GM12878 (cell line): ENCODE measurements at regions not wholly inside any gene's neighbourhood (a gene's known extent, or its start where the extent isn't known, plus 50 kb on each side); places are given as distances from the start of the nearest gene placed in this dataset.

Source experiments
- ATAC-seq: fragments of 200-7000 bp; cut with Tn5 transposase; 3 replicates; pipeline ENCODE4 v1.9.1; 2020; ENCODE audit warnings: mild to moderate bottlenecking, moderate library complexity
- BruUV-seq: library from RNA; stranded (reverse); fragments of 400-500 nt; replicated peaks from 2 replicates; lab custom pipeline; 2021; lab: Mats Ljungman, UMichigan
- CTCF ChIA-PET: fragments of 300-600 bp; sonication (Branson Sonifier 250); formaldehyde crosslinking; extraction: SDS; loops from one replicate; lab custom pipeline; 2021; ENCODE audit warnings: inconsistent platforms; lab: Yijun Ruan, JAX
- POLR2A ChIA-PET: fragments of 350-600 bp; formaldehyde crosslinking; extraction: SDS; loops from one replicate; lab custom pipeline; 2021; ENCODE audit warnings: inconsistent platforms; lab: Charles Lee
- RAD21 ChIA-PET: fragments of 300-600 bp; sonication (Branson Sonifier 250); formaldehyde crosslinking; loops from one replicate; lab custom pipeline; 2023; ENCODE audit warnings: antibody characterized with exemption; ENCODE audit not compliant: unreplicated experiment; lab: Charles Lee
- SMC1A ChIA-PET: fragments of 300-600 bp; sonication (Branson Sonifier 250); formaldehyde crosslinking; loops from one replicate; lab custom pipeline; 2023; ENCODE audit not compliant: unreplicated experiment, uncharacterized antibody; lab: Charles Lee
- DNase-seq: peaks from one replicate; pipeline ENCODE4 v3.0.0-alpha.2; 2011; ENCODE audit warnings: low read depth, low spot score
- FAIRE-seq: peaks from 3 replicates; lab custom pipeline; 2011; peaks lifted over from hg19 to GRCh38; lab: Jason Lieb, UNC
- H2AFZ ChIP-seq: 2 replicates; pipeline ENCODE4 v1.6.0; 2011; ENCODE audit warnings: low read depth, low read length, control low read depth; ENCODE audit not compliant: control insufficient read depth
- H3K27ac ChIP-seq: 2 replicates; pipeline ENCODE4 v1.5.1; 2011; ENCODE audit warnings: control low read depth; ENCODE audit not compliant: control insufficient read depth, insufficient read depth
- H3K27me3 ChIP-seq, 2 experiments: replicated peaks in 1 of 2; 2 replicates each; pipeline versions ENCODE4 v1.6.0 to v1.6.1; 2011; ENCODE audit warnings: low read length in 1 of 2; ENCODE audit not compliant: control insufficient read depth in 2 of 2, insufficient read depth in 2 of 2
- H3K36me3 ChIP-seq, 2 experiments: 2 replicates each; pipeline ENCODE4 v1.5.1; 2011; ENCODE audit warnings: low read length in 1 of 2; ENCODE audit not compliant: control insufficient read depth in 2 of 2, insufficient read depth in 2 of 2
- H3K4me1 ChIP-seq: 2 replicates; pipeline ENCODE4 v1.6.1; 2011; ENCODE audit warnings: mild to moderate bottlenecking, low read length, moderate library complexity, mixed read lengths; ENCODE audit not compliant: control insufficient read depth, insufficient read depth
- H3K4me2 ChIP-seq: 2 replicates; pipeline ENCODE4 v1.6.0; 2011; ENCODE audit warnings: control low read depth; ENCODE audit not compliant: control insufficient read depth, insufficient read depth
- H3K4me3 ChIP-seq: fragments of 200-600 bp; sonication (generic); 2 replicates; pipeline ENCODE4 v1.5.1; 2016
- H3K79me2 ChIP-seq: 2 replicates; pipeline ENCODE4 v1.6.0; 2011; ENCODE audit warnings: low read length; ENCODE audit not compliant: control insufficient read depth, insufficient read depth
- H3K9ac ChIP-seq: 2 replicates; pipeline ENCODE4 v1.8.0; 2011; ENCODE audit warnings: low read length, control low read depth, mixed read lengths; ENCODE audit not compliant: control insufficient read depth, insufficient read depth
- H3K9me3 ChIP-seq: replicated peaks from 3 replicates; pipeline ENCODE4 v1.5.1; 2011; ENCODE audit warnings: mild to moderate bottlenecking, low read length; ENCODE audit not compliant: control insufficient read depth, insufficient read depth
- H4K20me1 ChIP-seq: 2 replicates; pipeline ENCODE4 v1.6.0; 2011; ENCODE audit not compliant: control insufficient read depth, insufficient read depth
- CBX3 ChIP-seq: fragments of 200-600 bp; sonication (generic); IDR thresholded peaks from 2 replicates; pipeline ENCODE4 v1.6.1; 2016; ENCODE audit warnings: low read depth, borderline replicate concordance
- HDAC6 ChIP-seq: fragments of 200-600 bp; sonication (generic); IDR thresholded peaks from one replicate; pipeline ENCODE4 v1.8.0; 2017; ENCODE audit warnings: antibody characterized with exemption; ENCODE audit not compliant: unreplicated experiment
- IKZF1 ChIP-seq: fragments of 450-650 bp; conservative IDR thresholded peaks from 2 replicates; pipeline ENCODE4 v1.6.1; 2017; ENCODE audit warnings: antibody characterized with exemption, mild to moderate bottlenecking
- PAX8 ChIP-seq: fragments of 450-650 bp; IDR thresholded peaks from 2 replicates; pipeline ENCODE4 v1.6.1; 2017; ENCODE audit warnings: mild to moderate bottlenecking, moderate library complexity
- SMAD1 ChIP-seq: fragments of 450-650 bp; IDR thresholded peaks from 2 replicates; pipeline ENCODE4 v1.6.1; 2018; ENCODE audit warnings: mild to moderate bottlenecking, low read depth; ENCODE audit not compliant: partially characterized antibody
- SMC3 ChIP-seq: IDR thresholded peaks from 2 replicates; pipeline ENCODE4 v1.6.1; 2011; ENCODE audit warnings: low read length, improper control_type of control experiment, borderline replicate concordance
- SRF ChIP-seq, 2 experiments: IDR thresholded peaks; 2 replicates each; pipeline ENCODE4 v1.6.1; 2011; ENCODE audit warnings: low read depth in 2 of 2, low read length in 2 of 2, mild to moderate bottlenecking in 1 of 2, moderate library complexity in 1 of 2
- TBL1XR1 ChIP-seq: IDR thresholded peaks from 2 replicates; pipeline ENCODE4 v1.6.1; 2012; ENCODE audit warnings: low read depth, low read length, improper control_type of control experiment
- ZNF274 ChIP-seq: IDR thresholded peaks from one replicate; pipeline ENCODE4 v1.8.0; 2011; ENCODE audit not compliant: insufficient read length, insufficient read depth
- WGBS: methylation state at CpG from one replicate; pipeline ENCODE4 v1.1.6; 2016; ENCODE audit warnings: low lambda C conversion rate; ENCODE audit not compliant: insufficient replicate concordance, insufficient coverage; ENCODE audit errors: missing lambda C conversion rate; 5-methylcytosine and 5-hydroxymethylcytosine counted together
- in situ Hi-C: fragments of 300-500 bp; cut with MboI; formaldehyde crosslinking; loops from 9 replicates; pipeline ENCODE4 v1.14.3; 2018; ENCODE audit warnings: mixed read lengths
- intact Hi-C: fragments of 100-400 bp; cut with micrococcal nuclease; formaldehyde crosslinking; loops from one replicate; pipeline ENCODE4 v1.14.2; 2022; ENCODE audit not compliant: unreplicated experiment
- TF ChIP-seq, protein P1 (sequence below): fragments of 150-350 bp; IDR thresholded peaks from 2 replicates; pipeline ENCODE4 v1.6.1; 2016; ENCODE audit warnings: low read depth, low read length
- TF ChIP-seq, protein P2 (sequence below), 3 experiments: IDR thresholded peaks in 2 of 3; conservative IDR thresholded peaks in 1 of 3; 2 replicates each; pipeline ENCODE4 v1.5.1; 2011; ENCODE audit warnings: low read depth in 3 of 3, low read length in 3 of 3, mild to moderate bottlenecking in 3 of 3, control low read depth in 2 of 3, moderate library complexity in 2 of 3, inconsistent platforms in 1 of 3, mixed read lengths in 1 of 3; ENCODE audit not compliant: control insufficient read depth in 2 of 3, insufficient read depth in 1 of 3; ENCODE audit errors: extremely low read depth in 1 of 3
- TF ChIP-seq, protein P3 (sequence below): fragments of 150-350 bp; IDR thresholded peaks from 2 replicates; pipeline ENCODE4 v1.6.1; 2014; ENCODE audit warnings: mild to moderate bottlenecking, low read depth, low read length
- TF ChIP-seq, protein P4 (sequence below): fragments of 450-650 bp; IDR thresholded peaks from 2 replicates; pipeline ENCODE4 v1.6.1; 2014; ENCODE audit warnings: mild to moderate bottlenecking

DNA sequence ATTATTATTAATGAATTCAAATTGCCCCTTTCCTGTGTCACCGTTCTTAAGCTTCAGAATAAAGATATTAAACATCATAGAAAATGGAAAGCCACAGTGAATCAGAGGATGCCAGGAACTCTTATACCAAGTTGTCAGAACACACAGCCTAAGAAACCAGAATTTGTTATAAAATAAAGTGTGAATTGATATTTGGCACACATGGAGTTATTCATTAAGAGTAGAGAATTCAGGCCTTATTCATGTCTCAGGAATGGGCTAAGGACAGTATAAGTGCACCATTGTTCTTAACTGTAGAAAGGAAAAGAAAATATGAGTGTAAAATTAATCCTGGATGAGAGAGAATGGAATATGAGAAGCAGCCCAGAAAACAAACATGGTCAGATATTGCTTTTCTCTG is 86.7 kb upstream of the ATP8B1 start:
- Histone ChIP-seq H3K9me3 (peaks cover 9% of the 10 kb centered on the region; the same call in 2 of the 3 replicates), H3K36me3 (no peaks in the 10 kb centered on the region), H2AFZ (no peak overlapping the region), H3K79me2 (no peaks in the 10 kb centered on the region), H4K20me1 (no peaks in the 10 kb centered on the region), H3K27ac (no peak overlapping the region), H3K9ac (no peak overlapping the region), H3K4me3 (no peak overlapping the region), H3K4me2 (no peak overlapping the region), H3K27me3 (no peaks in the 10 kb centered on the region), H3K4me1 (peaks cover 8% of the 10 kb centered on the region)
- ChIA-PET RAD21 (no interaction called here), CTCF (interaction anchor here (1.0 to 3.1 kb wide), 2 partner anchors 8 to 154 kb away, joined by 3 to 17 read pairs; no protein-coding TSS in a partner anchor), POLR2A (no interaction called here), SMC1A (interaction anchor here (0.9 kb wide), 1 partner anchor 294 kb away, joined by 4 read pairs; no protein-coding TSS in a partner anchor)
- FAIRE-seq (no peak), DNase-seq (no peak), ATAC-seq (no peak)
- BruUV-seq, result no TSS peak
- 86% methylated on average over 1 of the region's 1 CpG for WGBS
- intact Hi-C loops, result loop anchor here (10.0 kb wide), 1 partner anchor 875 kb away; no protein-coding TSS in a partner anchor
- in situ Hi-C loops, result loop anchor here (10.0 kb wide), 1 partner anchor 235 kb away; no protein-coding TSS in a partner anchor
- TF ChIP-seq TBL1XR1 (no peak), PAX8 (no peak), ZNF274 (no peak), CBX3 (no peak), SRF (IDR thresholded peaks at IDR 0.05; ENCODE audit: low read depth in 2 of 2, low read length in 2 of 2) (no peak), SMAD1 (no peak), HDAC6 (no peak), IKZF1 (no peak), SMC3 (no peak)
- TF ChIP-seq, protein P1, sequence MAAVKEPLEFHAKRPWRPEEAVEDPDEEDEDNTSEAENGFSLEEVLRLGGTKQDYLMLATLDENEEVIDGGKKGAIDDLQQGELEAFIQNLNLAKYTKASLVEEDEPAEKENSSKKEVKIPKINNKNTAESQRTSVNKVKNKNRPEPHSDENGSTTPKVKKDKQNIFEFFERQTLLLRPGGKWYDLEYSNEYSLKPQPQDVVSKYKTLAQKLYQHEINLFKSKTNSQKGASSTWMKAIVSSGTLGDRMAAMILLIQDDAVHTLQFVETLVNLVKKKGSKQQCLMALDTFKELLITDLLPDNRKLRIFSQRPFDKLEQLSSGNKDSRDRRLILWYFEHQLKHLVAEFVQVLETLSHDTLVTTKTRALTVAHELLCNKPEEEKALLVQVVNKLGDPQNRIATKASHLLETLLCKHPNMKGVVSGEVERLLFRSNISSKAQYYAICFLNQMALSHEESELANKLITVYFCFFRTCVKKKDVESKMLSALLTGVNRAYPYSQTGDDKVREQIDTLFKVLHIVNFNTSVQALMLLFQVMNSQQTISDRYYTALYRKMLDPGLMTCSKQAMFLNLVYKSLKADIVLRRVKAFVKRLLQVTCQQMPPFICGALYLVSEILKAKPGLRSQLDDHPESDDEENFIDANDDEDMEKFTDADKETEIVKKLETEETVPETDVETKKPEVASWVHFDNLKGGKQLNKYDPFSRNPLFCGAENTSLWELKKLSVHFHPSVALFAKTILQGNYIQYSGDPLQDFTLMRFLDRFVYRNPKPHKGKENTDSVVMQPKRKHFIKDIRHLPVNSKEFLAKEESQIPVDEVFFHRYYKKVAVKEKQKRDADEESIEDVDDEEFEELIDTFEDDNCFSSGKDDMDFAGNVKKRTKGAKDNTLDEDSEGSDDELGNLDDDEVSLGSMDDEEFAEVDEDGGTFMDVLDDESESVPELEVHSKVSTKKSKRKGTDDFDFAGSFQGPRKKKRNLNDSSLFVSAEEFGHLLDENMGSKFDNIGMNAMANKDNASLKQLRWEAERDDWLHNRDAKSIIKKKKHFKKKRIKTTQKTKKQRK, result no peak
- TF ChIP-seq, protein P2, sequence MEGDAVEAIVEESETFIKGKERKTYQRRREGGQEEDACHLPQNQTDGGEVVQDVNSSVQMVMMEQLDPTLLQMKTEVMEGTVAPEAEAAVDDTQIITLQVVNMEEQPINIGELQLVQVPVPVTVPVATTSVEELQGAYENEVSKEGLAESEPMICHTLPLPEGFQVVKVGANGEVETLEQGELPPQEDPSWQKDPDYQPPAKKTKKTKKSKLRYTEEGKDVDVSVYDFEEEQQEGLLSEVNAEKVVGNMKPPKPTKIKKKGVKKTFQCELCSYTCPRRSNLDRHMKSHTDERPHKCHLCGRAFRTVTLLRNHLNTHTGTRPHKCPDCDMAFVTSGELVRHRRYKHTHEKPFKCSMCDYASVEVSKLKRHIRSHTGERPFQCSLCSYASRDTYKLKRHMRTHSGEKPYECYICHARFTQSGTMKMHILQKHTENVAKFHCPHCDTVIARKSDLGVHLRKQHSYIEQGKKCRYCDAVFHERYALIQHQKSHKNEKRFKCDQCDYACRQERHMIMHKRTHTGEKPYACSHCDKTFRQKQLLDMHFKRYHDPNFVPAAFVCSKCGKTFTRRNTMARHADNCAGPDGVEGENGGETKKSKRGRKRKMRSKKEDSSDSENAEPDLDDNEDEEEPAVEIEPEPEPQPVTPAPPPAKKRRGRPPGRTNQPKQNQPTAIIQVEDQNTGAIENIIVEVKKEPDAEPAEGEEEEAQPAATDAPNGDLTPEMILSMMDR (IDR thresholded peaks at IDR 0.05 in 2 of 3, conservative IDR thresholded peaks at IDR 0.05 in 1 of 3; ENCODE audit: control insufficient read depth in 2 of 3, extremely low read depth in 1 of 3, insufficient read depth in 1 of 3, low read depth in 3 of 3, low read length in 3 of 3), result no peak
- TF ChIP-seq, protein P3, sequence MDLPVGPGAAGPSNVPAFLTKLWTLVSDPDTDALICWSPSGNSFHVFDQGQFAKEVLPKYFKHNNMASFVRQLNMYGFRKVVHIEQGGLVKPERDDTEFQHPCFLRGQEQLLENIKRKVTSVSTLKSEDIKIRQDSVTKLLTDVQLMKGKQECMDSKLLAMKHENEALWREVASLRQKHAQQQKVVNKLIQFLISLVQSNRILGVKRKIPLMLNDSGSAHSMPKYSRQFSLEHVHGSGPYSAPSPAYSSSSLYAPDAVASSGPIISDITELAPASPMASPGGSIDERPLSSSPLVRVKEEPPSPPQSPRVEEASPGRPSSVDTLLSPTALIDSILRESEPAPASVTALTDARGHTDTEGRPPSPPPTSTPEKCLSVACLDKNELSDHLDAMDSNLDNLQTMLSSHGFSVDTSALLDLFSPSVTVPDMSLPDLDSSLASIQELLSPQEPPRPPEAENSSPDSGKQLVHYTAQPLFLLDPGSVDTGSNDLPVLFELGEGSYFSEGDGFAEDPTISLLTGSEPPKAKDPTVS, result no peak
- TF ChIP-seq, protein P4, sequence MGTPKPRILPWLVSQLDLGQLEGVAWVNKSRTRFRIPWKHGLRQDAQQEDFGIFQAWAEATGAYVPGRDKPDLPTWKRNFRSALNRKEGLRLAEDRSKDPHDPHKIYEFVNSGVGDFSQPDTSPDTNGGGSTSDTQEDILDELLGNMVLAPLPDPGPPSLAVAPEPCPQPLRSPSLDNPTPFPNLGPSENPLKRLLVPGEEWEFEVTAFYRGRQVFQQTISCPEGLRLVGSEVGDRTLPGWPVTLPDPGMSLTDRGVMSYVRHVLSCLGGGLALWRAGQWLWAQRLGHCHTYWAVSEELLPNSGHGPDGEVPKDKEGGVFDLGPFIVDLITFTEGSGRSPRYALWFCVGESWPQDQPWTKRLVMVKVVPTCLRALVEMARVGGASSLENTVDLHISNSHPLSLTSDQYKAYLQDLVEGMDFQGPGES, result no peak
